ENCODE measurements at regions not wholly inside any gene's neighbourhood (a gene's known extent, or its start where the extent isn't known, plus 50 kb on each side); places are given as distances from the start of the nearest gene placed in this dataset.

- Histone ChIP-seq H3K56ac (ENCODE audit: low read length) (no peak overlapping the region), H2BK15ac (replicated peaks; ENCODE audit: low read depth) (no peak overlapping the region), H2AK5ac (ENCODE audit: low read length) (no peak overlapping the region), H3K4me1 (ENCODE audit: control insufficient read depth, low read depth, low read length) (no peaks in the 10 kb centered on the region), H3K79me2 (ENCODE audit: control insufficient read depth, insufficient read depth, low read length) (no peaks in the 10 kb centered on the region), H4K8ac (ENCODE audit: low read depth, low read length) (no peak overlapping the region), H3K79me1 (ENCODE audit: low read length) (no peaks in the 10 kb centered on the region), H4K5ac (ENCODE audit: low read length) (no peak overlapping the region), H3K27ac (ENCODE audit: low read depth, low read length) (no peak overlapping the region), H3K27me3 (ENCODE audit: insufficient read depth, low read length, poor library complexity) (no peaks in the 10 kb centered on the region), H3K36me3 (ENCODE audit: control insufficient read depth, insufficient read depth, low read length) (no peaks in the 10 kb centered on the region), H3K18ac (ENCODE audit: low read length) (no peak overlapping the region), H3K4me3 (ENCODE audit: low read length) (no peak overlapping the region), H3K4ac (ENCODE audit: low read depth, low read length) (no peak overlapping the region), H2BK120ac (ENCODE audit: low read depth, low read length) (no peak overlapping the region), H3K23ac (ENCODE audit: low read length) (no peak overlapping the region), H3K4me2 (ENCODE audit: low read length) (no peak overlapping the region), H3K9ac (ENCODE audit: low read length) (no peak overlapping the region), H2BK5ac (ENCODE audit: low read length) (no peak overlapping the region)
- no peak for DNase-seq
- WGBS (ENCODE audit: extremely low coverage, insufficient coverage, low lambda C conversion rate): no CpG with 5 or more reads among the region's 12 CpGs
Observed at GRCh38 chr10:131698986-131699385, 201.8 kb upstream of the PPP2R2D start.

GRCh38 chr10:131700032-131700431 is 200.8 kb upstream of the PPP2R2D start:
- DNase-seq: no peak
- no peak overlapping the region for H3K56ac ChIP-seq (ENCODE audit: low read length)

GRCh38 chr10:131700506-131700905 is 200.3 kb upstream of the PPP2R2D start:
- Histone ChIP-seq H2BK120ac (ENCODE audit: low read depth, low read length) (no peak overlapping the region), H3K4me2 (ENCODE audit: low read length) (no peak overlapping the region), H2AK5ac (ENCODE audit: low read length) (no peak overlapping the region), H3K79me1 (ENCODE audit: low read length) (no peaks in the 10 kb centered on the region), H4K8ac (ENCODE audit: low read depth, low read length) (no peak overlapping the region), H3K4me1 (ENCODE audit: control insufficient read depth, low read depth, low read length) (no peaks in the 10 kb centered on the region), H3K18ac (ENCODE audit: low read length) (no peak overlapping the region), H3K79me2 (ENCODE audit: control insufficient read depth, insufficient read depth, low read length) (no peaks in the 10 kb centered on the region), H2BK15ac (replicated peaks; ENCODE audit: low read depth) (no peak overlapping the region), H3K36me3 (ENCODE audit: control insufficient read depth, insufficient read depth, low read length) (no peaks in the 10 kb centered on the region), H3K27me3 (ENCODE audit: insufficient read depth, low read length, poor library complexity) (no peaks in the 10 kb centered on the region), H3K27ac (ENCODE audit: low read depth, low read length) (no peak overlapping the region), H4K5ac (ENCODE audit: low read length) (no peak overlapping the region), H3K23ac (ENCODE audit: low read length) (no peak overlapping the region), H3K4me3 (ENCODE audit: low read length) (no peak overlapping the region), H3K4ac (ENCODE audit: low read depth, low read length) (no peak overlapping the region), H2BK5ac (ENCODE audit: low read length) (no peak overlapping the region), H3K56ac (ENCODE audit: low read length) (no peak overlapping the region), H3K9ac (ENCODE audit: low read length) (no peak overlapping the region)
- no CpG with 5 or more reads among the region's 10 CpGs for WGBS (ENCODE audit: extremely low coverage, insufficient coverage, low lambda C conversion rate)
- DNase-seq: no peak

More at GRCh38 chr10:131700032-131700431, 200.8 kb upstream of the PPP2R2D start:
- WGBS (ENCODE audit: extremely low coverage, insufficient coverage, low lambda C conversion rate): no CpG with 5 or more reads among the region's 7 CpGs
- no peak overlapping the region for H2BK5ac ChIP-seq (ENCODE audit: low read length)
- H4K8ac ChIP-seq (ENCODE audit: low read depth, low read length): no peak overlapping the region
- no peak overlapping the region for H3K4ac ChIP-seq (ENCODE audit: low read depth, low read length)
- H3K4me3 ChIP-seq (ENCODE audit: low read length): no peak overlapping the region
- no peak overlapping the region for H2AK5ac ChIP-seq (ENCODE audit: low read length)
- no peaks in the 10 kb centered on the region for H3K4me1 ChIP-seq (ENCODE audit: control insufficient read depth, low read depth, low read length)
- H3K36me3 ChIP-seq (ENCODE audit: control insufficient read depth, insufficient read depth, low read length): no peaks in the 10 kb centered on the region
- H3K4me2 ChIP-seq (ENCODE audit: low read length): no peak overlapping the region
- no peak overlapping the region for H3K9ac ChIP-seq (ENCODE audit: low read length)
- H3K79me1 ChIP-seq (ENCODE audit: low read length): no peaks in the 10 kb centered on the region
- H3K27ac ChIP-seq (ENCODE audit: low read depth, low read length): no peak overlapping the region
- H2BK15ac ChIP-seq (replicated peaks; ENCODE audit: low read depth): no peak overlapping the region
- H3K18ac ChIP-seq (ENCODE audit: low read length): no peak overlapping the region
- H2BK120ac ChIP-seq (ENCODE audit: low read depth, low read length): no peak overlapping the region
- H3K23ac ChIP-seq (ENCODE audit: low read length): no peak overlapping the region
- no peak overlapping the region for H4K5ac ChIP-seq (ENCODE audit: low read length)
- no peaks in the 10 kb centered on the region for H3K27me3 ChIP-seq (ENCODE audit: insufficient read depth, low read length, poor library complexity)
- H3K79me2 ChIP-seq (ENCODE audit: control insufficient read depth, insufficient read depth, low read length): no peaks in the 10 kb centered on the region

GRCh38 chr10:131701131-131701947 is 199.5 kb upstream of the PPP2R2D start:
- Histone ChIP-seq H3K79me2 (ENCODE audit: control insufficient read depth, insufficient read depth, low read length) (no peaks in the 10 kb centered on the region), H2BK120ac (ENCODE audit: low read depth, low read length) (no peak overlapping the region), H3K27me3 (ENCODE audit: insufficient read depth, low read length, poor library complexity) (no peaks in the 10 kb centered on the region), H3K9ac (ENCODE audit: low read length) (no peak overlapping the region), H4K5ac (ENCODE audit: low read length) (no peak overlapping the region), H3K56ac (ENCODE audit: low read length) (no peak overlapping the region), H3K4me1 (ENCODE audit: control insufficient read depth, low read depth, low read length) (no peaks in the 10 kb centered on the region), H3K4me2 (ENCODE audit: low read length) (no peak overlapping the region), H3K4ac (ENCODE audit: low read depth, low read length) (no peak overlapping the region), H3K4me3 (ENCODE audit: low read length) (no peak overlapping the region), H3K23ac (ENCODE audit: low read length) (no peak overlapping the region), H2AK5ac (ENCODE audit: low read length) (no peak overlapping the region), H3K36me3 (ENCODE audit: control insufficient read depth, insufficient read depth, low read length) (no peaks in the 10 kb centered on the region), H2BK5ac (ENCODE audit: low read length) (no peak overlapping the region), H4K8ac (ENCODE audit: low read depth, low read length) (no peak overlapping the region), H2BK15ac (replicated peaks; ENCODE audit: low read depth) (no peak overlapping the region), H3K18ac (ENCODE audit: low read length) (no peak overlapping the region), H3K79me1 (ENCODE audit: low read length) (no peaks in the 10 kb centered on the region), H3K27ac (ENCODE audit: low read depth, low read length) (no peak overlapping the region)
- no CpG with 5 or more reads among the region's 15 CpGs for WGBS (ENCODE audit: extremely low coverage, insufficient coverage, low lambda C conversion rate)
- DNase-seq: no peak

- no peak overlapping the region for H3K4me3 ChIP-seq (ENCODE audit: low read length)
- H3K27me3 ChIP-seq (ENCODE audit: insufficient read depth, low read length, poor library complexity): no peaks in the 10 kb centered on the region
- H2BK5ac ChIP-seq (ENCODE audit: low read length): no peak overlapping the region
- no peak overlapping the region for H3K56ac ChIP-seq (ENCODE audit: low read length)
- H3K27ac ChIP-seq (ENCODE audit: low read depth, low read length): no peak overlapping the region
- H3K4ac ChIP-seq (ENCODE audit: low read depth, low read length): no peak overlapping the region
- no peaks in the 10 kb centered on the region for H3K4me1 ChIP-seq (ENCODE audit: control insufficient read depth, low read depth, low read length)
- WGBS (ENCODE audit: extremely low coverage, insufficient coverage, low lambda C conversion rate): no CpG with 5 or more reads among the region's 23 CpGs
- no peaks in the 10 kb centered on the region for H3K79me2 ChIP-seq (ENCODE audit: control insufficient read depth, insufficient read depth, low read length)
- no peak overlapping the region for H2AK5ac ChIP-seq (ENCODE audit: low read length)
- no peak overlapping the region for H3K4me2 ChIP-seq (ENCODE audit: low read length)
- no peak overlapping the region for H3K18ac ChIP-seq (ENCODE audit: low read length)
- H4K5ac ChIP-seq (ENCODE audit: low read length): no peak overlapping the region
- H3K36me3 ChIP-seq (ENCODE audit: control insufficient read depth, insufficient read depth, low read length): no peaks in the 10 kb centered on the region
- no peaks in the 10 kb centered on the region for H3K79me1 ChIP-seq (ENCODE audit: low read length)
- H3K23ac ChIP-seq (ENCODE audit: low read length): no peak overlapping the region
- no peak for DNase-seq
- H2BK15ac ChIP-seq (replicated peaks; ENCODE audit: low read depth): no peak overlapping the region
- H4K8ac ChIP-seq (ENCODE audit: low read depth, low read length): no peak overlapping the region
- no peak overlapping the region for H2BK120ac ChIP-seq (ENCODE audit: low read depth, low read length)
- no peak overlapping the region for H3K9ac ChIP-seq (ENCODE audit: low read length)
Observed at GRCh38 chr10:131702531-131703356, 198.1 kb upstream of the PPP2R2D start.
